ENCODE measurements at regions not wholly inside any gene's neighbourhood (a gene's known extent, or its start where the extent isn't known, plus 50 kb on each side); places are given as distances from the start of the nearest gene placed in this dataset.
"Not testable (repeated sequence)": the region's sequence is repeated elsewhere in the genome, so short reads cannot be mapped to it uniquely, and the experiment has no call there.

GRCh38 chr4:10837151-10837550, 152.6 kb upstream of the CLNK start:
- TF ChIP-seq CTCF (conservative IDR thresholded peaks at IDR 0.05) (no peak), ZFX (IDR thresholded peaks at IDR 0.05) (no peak)
- no peak overlapping the region for H3K27ac ChIP-seq

GRCh38 chr4:10832806-10833628, 148.4 kb upstream of the CLNK start:
- TF ChIP-seq ZFX (IDR thresholded peaks at IDR 0.05) (no peak), CTCF (conservative IDR thresholded peaks at IDR 0.05) (no peak)
- no peak overlapping the region for H3K27ac ChIP-seq

- H3K27ac ChIP-seq: no peak overlapping the region
- TF ChIP-seq CTCF (conservative IDR thresholded peaks at IDR 0.05): no peak
- TF ChIP-seq ZFX (IDR thresholded peaks at IDR 0.05): no peak
Measured at GRCh38 chr4:10831727-10832408, 147.3 kb upstream of the CLNK start.

- not testable (repeated sequence) for H3K27ac ChIP-seq
Measured at GRCh38 chr4:10828918-10829538, 144.5 kb upstream of the CLNK start.

GRCh38 chr4:10821826-10822225, 137.3 kb upstream of the CLNK start:
- H3K27ac ChIP-seq: no peak overlapping the region
- TF ChIP-seq ZFX (IDR thresholded peaks at IDR 0.05): no peak
- no peak for TF ChIP-seq CTCF (conservative IDR thresholded peaks at IDR 0.05)

- H3K27ac ChIP-seq: no peak overlapping the region
- TF ChIP-seq ZFX (IDR thresholded peaks at IDR 0.05) (no peak), CTCF (conservative IDR thresholded peaks at IDR 0.05) (no peak)
Measured at GRCh38 chr4:10816571-10816970, 132.0 kb upstream of the CLNK start.

- TF ChIP-seq CTCF (conservative IDR thresholded peaks at IDR 0.05): no peak
- TF ChIP-seq ZFX (IDR thresholded peaks at IDR 0.05): no peak
- no peak overlapping the region for H3K27ac ChIP-seq
Measured at GRCh38 chr4:10811991-10812390, 127.4 kb upstream of the CLNK start.
